HG03460 (cell line): ENCODE measurements at regions not wholly inside any gene's neighbourhood (a gene's known extent, or its start where the extent isn't known, plus 50 kb on each side); places are given as distances from the start of the nearest gene placed in this dataset.

Experiments used
- ATAC-seq: cut with Tn5 transposase; IDR thresholded peaks from one replicate; pipeline ENCODE4 v1.9.1; 2021; ENCODE audit not compliant: unreplicated experiment

DNA sequence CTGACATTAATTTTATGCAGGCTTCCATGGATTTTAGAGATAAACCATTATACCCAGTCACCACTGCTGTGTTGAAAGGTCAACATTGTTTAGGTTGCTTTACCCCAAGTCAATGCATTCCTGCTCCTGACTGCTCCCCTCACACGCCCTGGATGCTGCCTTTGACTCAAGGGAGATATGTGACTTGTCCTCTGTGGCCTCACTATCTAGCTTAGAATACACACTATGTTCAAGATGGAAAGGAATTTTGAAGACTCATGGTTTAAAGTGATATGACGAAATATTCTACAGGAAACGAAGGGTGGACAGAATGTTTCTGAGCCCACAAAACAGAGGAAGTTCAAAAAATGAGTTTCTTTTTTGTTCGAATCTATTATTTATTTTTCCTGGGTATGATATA, 170.4 kb upstream of the NR5A2 start:
- ATAC-seq: no peak

DNA sequence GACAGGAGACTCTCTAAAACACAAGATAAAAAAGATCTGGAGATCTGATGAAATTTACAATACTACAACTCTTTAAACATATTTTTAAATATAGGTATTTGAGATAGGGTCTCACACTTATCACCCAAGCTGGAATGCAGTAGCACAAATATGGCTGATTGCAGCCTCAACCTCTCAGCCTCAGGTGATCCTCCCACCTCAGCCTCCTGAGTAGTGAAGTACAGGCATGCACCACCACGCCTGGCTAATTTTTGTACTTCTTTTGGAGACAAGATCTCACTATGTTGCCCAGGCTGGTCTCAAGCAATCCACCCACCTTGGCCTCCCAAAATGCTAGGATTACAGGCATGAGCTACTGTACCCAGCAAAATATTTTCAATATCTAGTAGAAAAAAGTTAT, 170.0 kb upstream of the NR5A2 start:
- no peak for ATAC-seq

DNA sequence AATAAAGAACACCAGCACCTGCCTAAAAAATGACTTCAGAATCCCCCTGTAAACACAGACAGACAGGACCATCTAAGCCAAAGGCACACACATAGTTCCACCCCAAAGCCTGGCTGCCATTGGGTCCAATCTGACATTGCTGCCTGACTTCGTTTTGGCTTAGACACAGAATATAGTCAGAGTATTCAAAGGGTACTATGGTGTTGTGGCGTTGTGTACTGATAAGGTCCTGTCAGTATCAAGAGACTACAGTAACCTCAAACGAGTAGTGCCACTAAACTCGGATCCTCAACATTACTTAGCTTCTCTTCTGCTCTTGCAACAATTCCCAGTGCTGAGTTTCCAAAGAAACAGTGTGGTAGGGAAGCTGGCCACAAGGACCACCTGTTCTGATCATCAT, 169.3 kb upstream of the NR5A2 start:
- no peak for ATAC-seq

DNA sequence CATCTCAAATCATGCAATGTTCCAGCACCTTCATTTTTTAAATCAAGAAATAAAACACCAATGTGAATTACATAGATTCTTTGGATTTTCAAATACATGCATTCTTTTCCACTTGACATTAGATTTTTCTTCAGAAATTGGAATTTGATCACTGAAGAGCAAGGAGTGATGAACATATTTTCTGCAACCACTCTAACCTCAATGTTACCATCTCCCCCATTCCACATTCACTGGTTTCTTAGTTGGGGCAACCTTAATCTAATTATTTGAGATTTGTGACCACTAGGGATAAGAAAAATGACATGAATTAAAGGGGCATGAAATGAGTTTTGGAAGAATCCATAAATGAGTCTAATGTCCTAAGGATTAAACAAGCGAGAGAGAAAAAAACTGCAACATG, 168.7 kb upstream of the NR5A2 start:
- ATAC-seq: no peak

DNA sequence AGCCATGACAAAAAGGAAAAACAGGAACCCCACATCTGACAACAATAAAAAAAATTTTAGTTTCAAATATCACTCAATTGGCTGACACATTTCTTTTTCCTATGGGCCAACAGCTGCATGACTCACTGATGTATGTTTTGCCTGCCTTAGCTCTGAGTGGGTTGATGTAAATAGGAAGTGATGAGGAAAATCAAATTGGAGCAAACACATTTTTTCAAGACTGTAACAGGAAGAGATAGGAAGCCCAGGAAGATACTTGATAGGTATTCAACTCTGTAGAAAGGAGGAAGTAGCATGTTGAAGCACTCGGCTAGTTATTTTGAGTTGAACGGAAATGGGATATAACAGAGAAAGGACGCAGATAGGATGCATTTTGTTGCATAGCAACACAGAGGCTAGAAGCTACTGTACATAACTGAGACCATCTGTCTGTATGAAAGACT, 168.0 kb upstream of the NR5A2 start:
- ATAC-seq: no peak

DNA sequence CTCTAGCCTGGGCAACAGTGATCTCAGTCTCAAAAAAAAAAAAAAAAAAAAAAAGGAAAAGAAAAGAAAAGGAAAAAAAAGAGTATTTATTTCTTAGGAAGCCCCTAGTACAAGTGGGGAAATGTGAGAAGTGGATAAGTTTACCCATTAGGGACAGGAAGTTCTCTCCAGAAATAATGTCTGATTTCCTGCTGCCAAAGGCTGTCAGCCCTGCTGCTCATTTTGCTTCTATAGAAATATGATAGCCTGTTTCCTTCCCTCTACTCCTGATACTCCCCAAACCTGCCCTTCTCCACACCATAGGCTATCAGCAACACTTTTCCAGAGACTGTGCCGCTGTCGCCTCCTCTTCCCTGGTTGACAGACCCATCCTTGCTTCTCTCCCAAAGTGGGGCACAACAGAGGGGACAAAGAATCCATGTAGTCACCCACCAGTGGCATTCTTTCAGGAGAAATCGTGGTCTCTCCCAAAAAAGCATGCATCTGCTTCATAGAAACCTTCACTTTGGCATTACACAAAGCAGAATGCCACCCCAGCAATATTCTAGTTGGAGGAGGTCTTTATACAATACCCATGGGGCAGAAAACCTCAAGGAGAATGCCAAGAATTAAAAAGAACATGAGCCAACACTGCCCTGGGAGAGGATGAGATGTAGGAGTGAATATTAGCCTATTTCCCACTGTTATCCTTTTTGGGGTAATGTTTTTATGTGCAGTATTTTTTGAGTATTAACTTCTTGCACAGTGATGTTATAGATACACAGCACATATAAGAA, 166.3 kb upstream of the NR5A2 start:
- ATAC-seq: no peak

DNA sequence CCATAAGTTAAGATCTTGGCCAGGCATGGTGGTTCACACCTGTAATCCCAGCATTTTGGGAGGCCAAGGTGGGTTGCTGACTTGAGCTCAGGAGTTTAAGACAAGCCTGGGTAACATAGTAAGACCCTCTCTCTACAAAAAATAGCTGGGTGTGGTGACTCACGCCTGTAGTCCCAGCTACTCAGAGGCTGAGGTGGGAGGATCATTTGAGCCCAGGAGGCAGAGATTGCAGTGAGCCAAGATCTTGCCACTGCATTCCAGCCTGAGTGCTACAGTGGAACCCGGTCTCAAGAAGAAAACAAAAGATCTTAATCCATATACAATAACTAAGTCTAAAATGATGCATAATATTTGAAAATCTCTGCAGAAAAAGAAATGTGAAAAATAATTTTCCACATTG, 165.5 kb upstream of the NR5A2 start:
- ATAC-seq: no peak

DNA sequence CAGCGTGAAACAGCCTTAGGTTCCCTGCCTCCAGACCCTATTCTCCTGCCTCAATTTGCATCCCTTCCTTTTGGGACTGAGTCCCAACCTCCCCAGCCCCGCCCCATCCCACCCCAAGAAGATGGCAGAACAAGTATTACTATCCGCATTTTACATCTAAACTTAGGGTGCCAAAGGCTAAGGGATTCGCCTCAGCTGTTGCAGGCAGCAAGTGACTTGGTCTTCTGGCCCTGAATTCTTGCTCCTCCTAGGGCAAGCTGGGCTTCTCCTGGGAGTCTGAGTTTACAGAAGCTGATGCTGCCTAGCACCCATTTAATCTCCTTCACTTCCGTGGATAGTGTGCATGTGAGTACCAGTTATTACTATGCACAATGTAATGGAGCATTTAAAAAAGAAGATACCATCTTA, 161.3 kb upstream of the NR5A2 start:
- no peak for ATAC-seq

DNA sequence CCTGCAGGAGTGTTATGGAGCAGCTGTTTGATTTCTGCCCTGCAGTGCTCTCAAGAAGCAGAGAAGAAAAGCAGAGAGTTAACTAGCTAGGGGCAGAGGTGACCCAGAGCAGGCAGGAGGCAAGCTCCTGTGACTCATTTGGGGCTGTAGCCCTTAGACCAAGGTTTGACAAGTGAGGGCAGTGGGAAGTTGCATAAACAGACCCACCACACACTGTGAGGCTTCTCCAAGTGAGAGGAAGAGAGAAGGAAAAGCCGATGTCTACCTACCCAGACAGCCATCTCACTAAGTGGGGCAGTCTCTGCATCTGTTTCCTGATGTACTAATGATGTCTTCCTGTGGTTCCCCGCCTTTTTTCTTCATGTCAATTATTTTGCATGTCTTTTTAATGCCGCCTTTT, 159.9 kb upstream of the NR5A2 start:
- no peak for ATAC-seq

DNA sequence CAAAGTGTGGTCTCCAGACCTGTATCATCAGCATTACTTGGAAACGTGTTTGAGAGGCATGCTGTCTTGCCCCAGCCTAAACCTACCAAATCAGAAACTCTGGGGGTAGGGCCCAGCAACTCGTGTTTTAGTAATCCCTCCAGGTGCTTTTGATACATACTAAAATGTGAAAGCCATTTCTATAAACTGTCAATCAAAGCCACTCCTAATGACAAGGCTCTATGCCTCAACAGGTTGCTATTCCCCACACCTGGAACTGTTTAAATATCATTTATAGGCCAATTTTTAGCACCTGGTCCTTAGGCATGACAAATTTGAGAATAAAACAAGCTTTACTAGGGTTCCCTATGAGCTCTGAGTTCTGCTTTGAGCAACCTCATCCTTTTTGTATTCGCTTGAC, 158.7 kb upstream of the NR5A2 start:
- no peak for ATAC-seq

DNA sequence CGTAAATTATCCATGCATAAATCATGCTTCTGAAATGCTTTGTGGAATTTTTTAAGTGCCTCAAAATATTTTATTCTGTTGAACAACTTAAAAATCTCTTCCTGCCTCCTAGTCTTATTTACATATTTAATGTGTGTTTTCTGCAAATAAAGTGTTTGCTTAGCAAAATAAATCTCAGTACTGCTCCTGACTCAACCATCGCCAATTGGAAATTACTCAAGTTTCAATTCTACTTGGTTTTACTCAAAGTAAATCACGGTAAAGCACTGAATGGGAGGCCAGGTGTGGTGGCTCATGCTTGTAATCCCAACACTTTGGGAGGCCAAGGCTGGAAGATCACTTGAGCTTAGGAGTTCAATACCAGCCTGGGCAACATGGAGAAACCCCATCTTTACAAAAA, 152.2 kb upstream of the NR5A2 start:
- ATAC-seq: no peak

DNA sequence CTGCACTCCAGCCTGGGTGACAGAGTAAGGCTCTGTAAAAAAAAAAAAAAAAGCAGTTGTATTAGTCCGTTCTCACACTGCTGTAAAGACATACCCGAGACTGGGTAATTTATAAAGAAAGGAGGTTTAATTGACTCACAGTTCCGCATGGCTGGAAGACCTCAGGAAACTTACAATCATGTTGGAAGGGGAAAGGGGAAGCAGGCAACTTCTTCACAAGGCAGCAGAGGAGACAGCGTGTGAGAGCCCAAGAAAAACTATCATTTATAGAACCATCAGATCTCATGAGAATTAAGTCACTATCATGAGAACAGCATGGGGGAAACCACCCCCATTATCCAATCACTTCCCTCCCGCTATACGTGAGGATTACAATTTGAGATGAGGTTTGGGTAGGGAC, 151.7 kb upstream of the NR5A2 start:
- no peak for ATAC-seq

DNA sequence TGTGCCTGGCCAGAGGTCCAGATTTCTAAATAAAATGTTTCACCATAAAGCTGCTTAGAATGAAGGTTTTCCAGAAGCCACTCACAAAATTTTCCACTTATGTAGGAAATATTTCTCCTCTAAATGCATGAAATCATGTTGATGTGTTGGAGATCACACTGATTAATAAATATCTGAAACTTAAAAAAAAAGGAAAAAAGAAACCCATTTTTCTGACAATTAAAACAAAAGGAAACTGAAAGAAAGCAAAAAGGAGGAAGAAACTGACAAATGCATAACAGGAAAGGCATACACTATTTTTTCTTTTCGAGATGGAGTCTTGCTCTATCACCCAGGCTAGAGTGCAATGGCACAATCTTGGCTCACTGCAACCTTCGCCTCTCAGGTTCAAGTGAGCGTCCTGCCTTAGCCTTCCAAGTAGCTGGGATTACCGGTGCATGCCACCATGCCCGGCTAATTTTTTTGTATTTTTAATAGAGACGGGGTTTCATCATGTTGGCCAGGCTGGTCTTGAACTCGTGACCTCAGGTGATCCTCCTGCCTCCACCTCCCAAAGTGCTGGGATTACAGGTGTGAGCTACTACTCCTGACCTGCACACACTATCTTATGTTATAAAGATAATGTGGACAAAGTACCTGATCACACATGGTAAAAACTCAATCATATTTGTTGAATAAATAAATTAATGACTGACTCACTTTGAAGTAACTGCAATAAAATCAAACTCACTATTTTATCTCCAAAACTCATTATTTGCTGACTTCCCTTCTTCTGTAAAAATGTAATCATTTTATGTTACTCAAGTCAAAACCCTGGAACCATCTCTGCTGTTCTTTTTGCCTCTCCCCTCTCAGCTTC, 149.8 kb upstream of the NR5A2 start:
- no peak for ATAC-seq

DNA sequence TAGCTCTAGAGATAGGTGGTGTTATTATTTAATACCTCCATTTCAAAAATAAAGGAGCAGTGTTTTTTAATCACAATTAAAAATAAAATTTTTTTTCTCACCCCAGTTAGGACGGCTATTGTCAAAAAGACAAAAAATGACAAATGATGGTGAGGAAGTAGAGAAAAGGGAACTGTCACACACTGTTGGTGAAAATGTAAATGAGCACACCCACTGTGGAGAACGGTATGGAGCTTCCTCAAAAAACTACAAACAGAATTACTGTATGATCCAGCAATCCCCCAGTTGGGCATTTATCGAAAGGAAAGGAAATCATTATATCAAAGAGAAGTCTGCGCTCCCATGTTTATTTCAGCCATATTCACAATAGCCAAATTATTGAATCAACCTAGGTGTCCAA, 148.7 kb upstream of the NR5A2 start:
- no peak for ATAC-seq

DNA sequence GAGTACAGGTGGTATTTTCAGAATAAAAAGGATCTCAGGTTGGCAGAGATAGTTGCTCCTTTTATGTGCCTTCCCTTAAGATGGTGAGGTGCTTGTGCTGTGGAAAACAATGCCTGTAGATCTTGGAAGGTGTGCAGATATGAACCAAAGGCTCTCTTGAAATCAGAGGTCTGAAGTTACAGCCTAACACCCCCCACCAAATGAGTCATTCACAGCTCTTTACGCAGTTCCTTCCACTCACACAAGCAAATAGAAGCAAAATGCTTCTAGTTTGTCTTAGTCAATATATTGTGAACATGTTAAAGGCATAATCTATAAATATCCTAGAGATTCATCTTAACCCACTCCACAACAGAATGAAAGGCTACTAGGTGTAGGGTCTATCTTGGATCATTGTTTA, 128.9 kb upstream of the NR5A2 start:
- no peak for ATAC-seq

DNA sequence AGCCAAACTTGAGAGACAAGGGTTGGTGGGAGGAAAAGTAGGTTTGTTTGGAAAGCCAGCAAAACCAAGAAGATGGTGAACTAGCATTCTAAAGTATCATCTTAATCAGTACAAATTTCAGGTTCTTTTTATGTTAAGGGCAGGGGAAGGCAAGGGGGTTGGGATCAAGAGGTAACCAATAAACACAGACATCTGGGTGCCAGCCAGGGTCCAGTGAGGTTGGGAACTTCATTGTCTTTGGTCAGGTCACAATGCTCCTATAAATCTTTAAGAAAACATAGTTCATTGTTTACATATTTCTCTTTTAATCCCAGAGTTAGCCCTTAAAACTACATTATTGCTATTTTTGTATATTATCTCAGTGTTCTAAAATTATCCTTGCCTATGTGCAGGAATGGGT, 126.2 kb upstream of the NR5A2 start:
- no peak for ATAC-seq

DNA sequence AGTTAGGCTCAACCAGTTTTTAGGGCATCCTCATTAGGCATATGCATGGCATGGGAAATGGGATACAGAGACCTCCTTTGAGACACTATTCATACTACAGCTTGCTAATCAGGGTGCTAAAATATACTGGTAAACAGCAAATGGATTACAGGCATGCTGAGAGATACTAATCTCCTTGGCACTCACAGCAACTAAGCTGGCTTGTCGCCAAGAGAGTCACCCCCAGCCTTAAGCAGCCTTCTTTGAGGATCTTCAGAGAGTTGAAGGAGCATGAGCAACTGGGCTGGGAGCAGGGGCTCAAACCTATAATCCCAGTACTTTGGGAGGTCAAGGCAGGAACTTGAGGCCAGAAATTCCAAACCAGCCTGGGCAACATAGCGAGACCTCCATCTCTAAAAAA, 120.1 kb upstream of the NR5A2 start:
- no peak for ATAC-seq

DNA sequence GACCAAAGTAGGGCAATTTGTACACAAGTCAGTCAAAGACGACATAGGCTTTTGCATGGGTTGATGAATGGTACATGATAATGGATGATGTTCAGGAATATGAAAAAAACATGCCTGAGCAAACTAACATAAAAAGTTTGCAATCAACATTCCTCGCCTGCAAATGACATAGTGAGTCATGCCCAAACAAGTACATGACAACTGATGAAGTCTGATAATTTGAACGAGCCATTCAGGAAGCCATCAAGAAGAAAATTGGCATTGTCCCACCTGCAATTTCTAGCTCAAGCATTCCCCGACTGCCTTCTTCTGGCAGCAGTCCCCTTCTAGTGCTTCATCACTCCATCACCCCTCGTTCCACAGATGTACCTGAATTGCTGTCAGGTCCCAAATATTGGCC, 118.4 kb upstream of the NR5A2 start:
- no peak for ATAC-seq

DNA sequence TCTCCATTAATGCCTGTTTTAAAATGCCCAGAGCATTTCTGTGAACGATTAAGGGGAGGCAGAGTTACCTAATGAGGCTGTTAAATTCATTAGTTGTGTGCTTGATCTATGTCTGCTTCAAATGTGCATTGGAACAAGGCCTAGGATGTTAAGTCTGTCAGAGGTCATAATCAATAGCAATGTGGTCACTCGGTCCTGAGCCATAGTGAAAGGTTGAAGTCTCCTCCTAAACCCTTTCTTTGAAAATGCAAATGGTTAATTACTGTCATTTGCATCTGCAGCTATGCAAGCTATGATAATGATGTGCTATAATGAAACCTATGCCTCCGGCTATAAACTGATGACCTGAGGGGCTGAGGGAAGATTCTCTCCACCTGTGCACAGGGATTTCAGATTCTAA, 114.2 kb upstream of the NR5A2 start:
- no peak for ATAC-seq

DNA sequence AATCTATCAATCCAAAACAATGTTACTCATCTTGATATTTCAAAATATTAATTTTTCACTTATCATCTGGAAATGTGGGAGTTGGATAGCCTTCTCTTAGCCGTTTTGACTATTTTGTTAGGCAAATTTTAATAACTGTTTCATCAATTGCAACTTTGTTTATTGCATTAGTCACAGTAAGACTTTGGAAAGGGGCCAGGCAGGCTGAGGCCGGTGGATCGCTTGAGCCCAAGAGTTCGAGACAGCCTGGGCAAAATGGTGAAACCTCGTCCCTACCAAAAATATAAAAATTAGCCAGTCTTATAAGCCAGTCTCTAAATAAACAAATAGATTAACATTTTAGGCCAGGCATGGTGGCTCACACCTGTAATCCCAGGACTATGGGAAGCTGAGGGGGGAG, 113.0 kb upstream of the NR5A2 start:
- no peak for ATAC-seq

DNA sequence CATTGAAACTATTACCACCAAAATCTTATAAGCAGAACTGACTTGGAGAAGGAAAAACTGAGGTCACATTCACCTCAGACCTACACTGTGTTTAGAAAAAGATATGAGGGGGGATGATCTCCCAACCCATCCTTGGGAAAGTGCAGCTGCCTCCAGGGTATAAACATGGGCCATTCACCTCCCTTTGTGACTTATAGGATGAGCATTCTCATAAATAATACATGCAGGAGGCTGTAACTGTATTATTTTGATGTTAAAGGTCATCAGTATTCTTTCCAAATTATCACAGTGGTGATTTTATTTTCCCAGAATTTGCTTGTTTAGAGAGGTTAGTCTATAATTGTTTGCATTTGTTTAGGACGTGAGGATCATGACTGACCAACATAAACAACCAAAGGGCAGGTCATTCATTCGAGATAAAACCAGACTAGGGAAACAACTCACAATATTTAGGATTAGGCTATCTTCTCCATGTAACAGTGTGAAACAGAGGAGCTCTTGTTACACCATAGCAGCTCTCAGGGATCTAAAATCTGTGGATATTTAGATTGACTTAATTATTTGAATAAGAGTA, 109.2 kb upstream of the NR5A2 start:
- ATAC-seq: no peak

DNA sequence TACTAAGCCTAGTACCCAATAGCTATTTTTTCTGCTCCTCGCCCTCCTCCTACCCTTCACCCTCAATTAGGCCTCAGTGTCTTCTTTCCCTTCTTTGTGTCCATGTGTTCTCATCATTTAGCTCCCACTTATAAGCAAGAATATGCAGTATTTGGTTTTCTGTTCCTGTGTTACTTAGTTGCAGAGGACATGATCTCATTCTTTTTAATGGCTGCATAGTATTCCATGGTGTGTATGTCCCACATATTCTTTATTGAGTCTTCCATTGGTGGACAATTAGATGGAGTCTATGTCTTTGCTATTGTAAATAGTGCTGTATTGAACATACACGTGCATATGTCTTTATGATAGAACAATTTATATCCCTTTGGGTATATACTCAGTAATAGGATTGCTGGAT, 106.9 kb upstream of the NR5A2 start:
- no peak for ATAC-seq
